ENCODE measurements at regions not wholly inside any gene's neighbourhood (a gene's known extent, or its start where the extent isn't known, plus 50 kb on each side); places are given as distances from the start of the nearest gene placed in this dataset.

GRCh38 chr2:120509991-120510735 lies 164.2 kb downstream of the INHBB start:
- TF ChIP-seq CTCF (IDR thresholded peaks at IDR 0.05) (no peak), EP300 (IDR thresholded peaks at IDR 0.05) (no peak), POLR2A (IDR thresholded peaks at IDR 0.05) (no peak)
